GM12873 (cell line): ENCODE measurements at regions not wholly inside any gene's neighbourhood (a gene's known extent, or its start where the extent isn't known, plus 50 kb on each side); places are given as distances from the start of the nearest gene placed in this dataset.
A peak's percentile ranks its signal among the peaks of the same experiment; 100 is the strongest.

ENCODE experiments used
- CTCF ChIP-seq: IDR thresholded peaks from 2 replicates; pipeline ENCODE4 v1.5.1; 2012; ENCODE audit warnings: low read depth, mild to moderate bottlenecking, moderate library complexity, low read length, control low read depth; ENCODE audit not compliant: insufficient read depth; ENCODE audit errors: missing control alignments

GRCh38 chrX:96081891-96082290, 602.8 kb upstream of the DIAPH2 start:
- TF ChIP-seq CTCF, result no peak

GRCh38 chrX:96094616-96095015, 590.0 kb upstream of the DIAPH2 start:
- TF ChIP-seq CTCF, result no peak

GRCh38 chrX:96098471-96098870, 586.2 kb upstream of the DIAPH2 start:
- TF ChIP-seq CTCF, result no peak

GRCh38 chrX:96102997-96103396, 581.6 kb upstream of the DIAPH2 start:
- no peak for TF ChIP-seq CTCF

GRCh38 chrX:96112689-96113088, 572.0 kb upstream of the DIAPH2 start:
- TF ChIP-seq CTCF, result no peak

- peak; percentile 16 for TF ChIP-seq CTCF
Observed at GRCh38 chrX:96126182-96126581, 558.5 kb upstream of the DIAPH2 start.

GRCh38 chrX:96140796-96141195, 543.8 kb upstream of the DIAPH2 start:
- TF ChIP-seq CTCF, result no peak

- no peak for TF ChIP-seq CTCF
Observed at GRCh38 chrX:96147681-96148080, 537.0 kb upstream of the DIAPH2 start.
